ENCODE measurements at regions not wholly inside any gene's neighbourhood (a gene's known extent, or its start where the extent isn't known, plus 50 kb on each side); places are given as distances from the start of the nearest gene placed in this dataset.
A peak's percentile ranks its signal among the peaks of the same experiment; 100 is the strongest.

DNA sequence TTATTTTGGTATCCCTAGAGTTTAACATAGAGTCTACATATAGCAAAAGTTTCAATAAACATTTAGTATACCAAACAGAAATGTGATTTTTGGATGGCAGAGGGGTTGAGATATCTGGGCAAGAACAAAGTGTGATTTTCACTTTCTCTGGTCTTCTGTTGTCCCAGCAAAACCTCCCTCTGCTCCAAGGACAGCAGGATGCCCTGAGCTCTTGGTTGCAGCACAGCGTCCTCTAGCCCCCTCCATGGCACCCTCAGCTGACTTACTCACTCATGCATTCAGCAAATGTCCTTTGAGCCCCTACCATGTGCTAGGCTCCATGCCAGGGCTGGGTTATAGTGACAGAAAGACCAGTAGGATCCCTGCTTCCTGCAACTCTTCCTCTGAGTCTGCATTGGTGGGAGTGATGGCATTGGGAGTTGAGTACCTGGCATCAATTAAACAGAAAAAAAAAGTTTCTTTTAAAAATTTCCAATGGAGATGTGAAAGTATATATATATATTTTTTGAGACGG is 104.8 kb upstream of the UBL3 start:
- no peak for DNase-seq (ENCODE audit: low read depth in 1 of 2, low spot score in 2 of 2)
- Histone ChIP-seq H3K4me3 (ENCODE audit: extremely low read depth in 1 of 4, insufficient read depth in 2 of 4, low read depth in 3 of 4, low read length in 4 of 4) (no peak overlapping the region), H3K27ac (ENCODE audit: low read depth, low read length) (no peak overlapping the region), H3K36me3 (ENCODE audit: control insufficient read depth in 2 of 4, insufficient read depth in 4 of 4, low read length in 3 of 4) (no peaks in the 10 kb centered on the region), H3K27me3 (replicated peaks in 1 of 4; ENCODE audit: control insufficient read depth in 3 of 4, extremely low read depth in 1 of 4, insufficient read depth in 3 of 4, low read length in 3 of 4) (no peaks in the 10 kb centered on the region), H4K91ac (replicated peaks; ENCODE audit: insufficient read length, low read length) (peak overlapping the region; percentile 2), H3K23ac (ENCODE audit: insufficient read length) (no peak overlapping the region), H4K20me1 (replicated peaks in 1 of 2; ENCODE audit: control insufficient read depth in 1 of 2, insufficient read depth in 2 of 2, low read length in 2 of 2) (no peaks in the 10 kb centered on the region), H2BK15ac (ENCODE audit: low read length) (no peak overlapping the region), H2BK5ac (ENCODE audit: low read depth, low read length) (no peak overlapping the region; the same call in 1 of the 2 replicates), H2BK120ac (replicated peaks; ENCODE audit: low read depth, low read length) (no peak overlapping the region), H3K23me2 (ENCODE audit: low read depth, low read length) (no peaks in the 10 kb centered on the region), H2AFZ (ENCODE audit: low read length) (no peak overlapping the region), H3K56ac (replicated peaks; ENCODE audit: insufficient read length, low read depth, low read length) (no peak overlapping the region), H3K18ac (ENCODE audit: extremely low read depth, low read length) (no peak overlapping the region), H2BK20ac (ENCODE audit: low read length) (no peak overlapping the region), H3K14ac (ENCODE audit: insufficient read length) (no peak overlapping the region), H3K79me2 (ENCODE audit: control insufficient read depth in 1 of 2, insufficient read depth in 2 of 2, low read length in 2 of 2) (no peaks in the 10 kb centered on the region), H4K5ac (ENCODE audit: insufficient read length, low read depth, low read length) (no peak overlapping the region), H3K9me3 (ENCODE audit: insufficient read depth in 2 of 2, low read depth in 1 of 2, low read length in 1 of 2) (no peaks in the 10 kb centered on the region), H4K8ac (ENCODE audit: extremely low read depth, insufficient read depth, low read length) (no peak overlapping the region), H3K9ac (replicated peaks in 1 of 4; ENCODE audit: extremely low read depth in 1 of 4, low read depth in 3 of 4, low read length in 3 of 4) (no peak overlapping the region), H3K79me1 (ENCODE audit: low read depth, low read length) (no peaks in the 10 kb centered on the region), H2BK12ac (ENCODE audit: low read depth, low read length) (peak overlapping the region; percentile 40; the same call in 1 of the 2 replicates), H2AK5ac (ENCODE audit: low read depth, low read length) (no peak overlapping the region), H3K4ac (replicated peaks; ENCODE audit: insufficient read length, low read depth, low read length) (no peak overlapping the region), H3K4me1 (replicated peaks in 1 of 4; ENCODE audit: control insufficient read depth in 3 of 4, insufficient read depth in 4 of 4, low read length in 3 of 4) (peaks cover 0 to 18% (median 5%) of the 10 kb centered on the region in 4 experiments; a peak in 4 of 7 replicates), H3K4me2 (ENCODE audit: insufficient read depth in 1 of 2, low read depth in 2 of 2, low read length in 2 of 2) (no peak overlapping the region)
- ChIA-PET CTCF (ENCODE audit: partially characterized antibody) (interaction anchor here (0.8 to 1.2 kb wide), 3 partner anchors 16 to 74 kb away, joined by 3 to 4 read pairs (median 3); no protein-coding TSS in a partner anchor), POLR2A (ENCODE audit: partially characterized antibody) (interaction anchor here (1.4 to 1.5 kb wide), 2 partner anchors 9 to 26 kb away, joined by 3 to 5 read pairs; no protein-coding TSS in a partner anchor)
- no peak for FAIRE-seq
- WGBS, 2 experiments (ENCODE audit: extremely low coverage in 1 of 2, insufficient coverage in 1 of 2, insufficient read length in 1 of 2, insufficient replicate concordance in 2 of 2, low coverage in 1 of 2, low lambda C conversion rate in 2 of 2, missing lambda C conversion rate in 1 of 2), result 86% methylated on average over 2 of the region's 2 CpGs; no CpG with 5 or more reads in 1 of the 2 experiments
- TF ChIP-seq NRF1 (IDR thresholded peaks at IDR 0.05; ENCODE audit: low read depth, low read length), result no peak
- TF ChIP-seq MAFK (IDR thresholded peaks at IDR 0.05; ENCODE audit: low read depth, low read length), result no peak
- TF ChIP-seq NANOG (IDR thresholded peaks at IDR 0.05; ENCODE audit: insufficient read depth, low read depth, low read length, poor library complexity, severe bottlenecking), result no peak
- no peak for TF ChIP-seq SIRT6 (IDR thresholded peaks at IDR 0.05; ENCODE audit: low read length)
- TF ChIP-seq RXRA (IDR thresholded peaks at IDR 0.05; ENCODE audit: insufficient read depth, low read depth, low read length), result no peak
- TF ChIP-seq TAF7 (optimal IDR thresholded peaks at IDR 0.05; ENCODE audit: borderline replicate concordance, low read depth, low read length), result no peak
- no peak for TF ChIP-seq KDM1A (IDR thresholded peaks at IDR 0.05; ENCODE audit: borderline replicate concordance, low read length)
- TF ChIP-seq EGR1 (IDR thresholded peaks at IDR 0.05; ENCODE audit: borderline replicate concordance, low read depth, low read length), result no peak
- no peak for TF ChIP-seq RNF2 (IDR thresholded peaks at IDR 0.05; ENCODE audit: borderline replicate concordance, low read depth, low read length, missing control alignments, poor library complexity, severe bottlenecking)
- TF ChIP-seq SP2 (IDR thresholded peaks at IDR 0.05; ENCODE audit: low read length), result no peak
- TF ChIP-seq ZNF274 (IDR thresholded peaks at IDR 0.05; ENCODE audit: borderline replicate concordance, extremely low read depth, low read length), result no peak
- no peak for TF ChIP-seq SP4 (IDR thresholded peaks at IDR 0.05; ENCODE audit: low read length)
- TF ChIP-seq FOSL1 (IDR thresholded peaks at IDR 0.05; ENCODE audit: insufficient read depth, low read depth, low read length), result no peak
- TF ChIP-seq GTF2F1 (IDR thresholded peaks at IDR 0.05; ENCODE audit: borderline replicate concordance, low read depth, low read length), result no peak
